ENCODE measurements at regions not wholly inside any gene's neighbourhood (a gene's known extent, or its start where the extent isn't known, plus 50 kb on each side); places are given as distances from the start of the nearest gene placed in this dataset.

GRCh38 chr15:62824111-62825015 lies 218.2 kb upstream of the TPM1 start (continued):
- TF ChIP-seq CTCF (IDR thresholded peaks at IDR 0.05; ENCODE audit: poor library complexity, severe bottlenecking) (no peak), EP300 (conservative IDR thresholded peaks at IDR 0.05; ENCODE audit: poor library complexity, severe bottlenecking) (no peak), SMC3 (conservative IDR thresholded peaks at IDR 0.05; ENCODE audit: poor library complexity) (no peak)

GRCh38 chr15:62825191-62825590 lies 217.4 kb upstream of the TPM1 start:
- no peaks in the 10 kb centered on the region for H3K9me3 ChIP-seq (ENCODE audit: low read length)
- no peaks in the 10 kb centered on the region for H3K9me2 ChIP-seq (ENCODE audit: insufficient read depth, low read length)
- no peaks in the 10 kb centered on the region for H4K20me1 ChIP-seq (ENCODE audit: insufficient read depth)
- H3K9ac ChIP-seq (ENCODE audit: low read length) = no peak overlapping the region
- no peak overlapping the region for H3K4me2 ChIP-seq (ENCODE audit: low read length)
- no peaks in the 10 kb centered on the region for H3F3A ChIP-seq (ENCODE audit: insufficient read depth, low read length, poor library complexity, severe bottlenecking)
- H3K27me3 ChIP-seq (ENCODE audit: insufficient read depth, low read depth, low read length) = no peaks in the 10 kb centered on the region
- no peak overlapping the region for H2AFZ ChIP-seq (ENCODE audit: low read depth, low read length)
- H3K36me3 ChIP-seq (ENCODE audit: insufficient read depth, low read length) = no peaks in the 10 kb centered on the region
- no peaks in the 10 kb centered on the region for H3K79me2 ChIP-seq (replicated peaks; ENCODE audit: insufficient read depth, low read length)
- no peak overlapping the region for H3K4me3 ChIP-seq (ENCODE audit: low read length)
- H3K27ac ChIP-seq (ENCODE audit: low read length) = no peak overlapping the region
- TF ChIP-seq POLR2AphosphoS5 (IDR thresholded peaks at IDR 0.05) (no peak), CTCF (IDR thresholded peaks at IDR 0.05; ENCODE audit: poor library complexity, severe bottlenecking) (no peak), MXI1 (conservative IDR thresholded peaks at IDR 0.05; ENCODE audit: poor library complexity, severe bottlenecking) (no peak), REST (IDR thresholded peaks at IDR 0.05; ENCODE audit: borderline replicate concordance) (no peak), EP300 (conservative IDR thresholded peaks at IDR 0.05; ENCODE audit: poor library complexity, severe bottlenecking) (no peak), EZH2 (IDR thresholded peaks at IDR 0.05; ENCODE audit: borderline replicate concordance, insufficient read depth, low read length, poor library complexity, severe bottlenecking) (no peak), RAD21 (conservative IDR thresholded peaks at IDR 0.05) (no peak), TAF1 (IDR thresholded peaks at IDR 0.05; ENCODE audit: low read depth) (no peak), SMC3 (conservative IDR thresholded peaks at IDR 0.05; ENCODE audit: poor library complexity) (no peak)
